Lung (tissue), 11 donors: ENCODE measurements at regions not wholly inside any gene's neighbourhood (a gene's known extent, or its start where the extent isn't known, plus 50 kb on each side); places are given as distances from the start of the nearest gene placed in this dataset.

Source experiments
- ATAC-seq: fragments of 200-7000 bp; cut with Tn5 transposase; one replicate; pipeline ENCODE4 v1.9.1; 2020; ENCODE audit warnings: moderate number of reproducible peaks; ENCODE audit not compliant: insufficient read depth, low FRiP score
- DNase-seq, 3 donors: peaks; one replicate each; pipeline ENCODE4 v3.0.0-alpha.2; 2013 to 2017
- H3K27ac ChIP-seq, 2 donors: one replicate each; pipeline ENCODE4 v1.5.1; 2013; ENCODE audit warnings: mild to moderate bottlenecking in 2 of 2, moderate library complexity in 2 of 2, control low read depth in 1 of 2, inconsistent platforms in 1 of 2, low read depth in 1 of 2, low read length in 1 of 2
- H3K27me3 ChIP-seq, 3 donors: one replicate each; pipeline ENCODE4 v1.5.1; 2013; ENCODE audit warnings: low read length in 2 of 3; ENCODE audit not compliant: control insufficient read depth in 3 of 3, insufficient read depth in 3 of 3
- H3K36me3 ChIP-seq, 4 donors: one replicate each; pipeline ENCODE4 v1.5.1; 2013; ENCODE audit warnings: low read length in 4 of 4, mild to moderate bottlenecking in 1 of 4, moderate library complexity in 1 of 4; ENCODE audit not compliant: control insufficient read depth in 4 of 4, insufficient read depth in 4 of 4
- H3K4me1 ChIP-seq, 5 donors: one replicate each; pipeline ENCODE4 v1.5.1; 2013; ENCODE audit warnings: low read length in 5 of 5, mild to moderate bottlenecking in 2 of 5, moderate library complexity in 1 of 5; ENCODE audit not compliant: control insufficient read depth in 5 of 5, insufficient read depth in 5 of 5
- H3K4me3 ChIP-seq: one replicate; pipeline ENCODE4 v1.5.1; 2013; ENCODE audit warnings: mild to moderate bottlenecking, control low read depth, moderate library complexity
- H3K9ac ChIP-seq, 2 donors: one replicate each; pipeline ENCODE4 v1.5.1; 2013; ENCODE audit warnings: low read length in 2 of 2, control low read depth in 1 of 2; ENCODE audit not compliant: insufficient read depth in 1 of 2
- H3K9me3 ChIP-seq, 4 donors: one replicate each; pipeline ENCODE4 v1.5.1; 2013; ENCODE audit warnings: low read length in 3 of 4, mild to moderate bottlenecking in 1 of 4, moderate library complexity in 1 of 4; ENCODE audit not compliant: control insufficient read depth in 4 of 4, insufficient read depth in 3 of 4
- CTCF ChIP-seq: IDR thresholded peaks from 2 replicates; pipeline ENCODE4 v1.5.1; 2012; ENCODE audit warnings: mild to moderate bottlenecking; ENCODE audit errors: control extremely low read depth, extremely low read depth
- WGBS, 2 donors: extraction: QIAGEN DNeasy Blood & Tissue Kit; methylation state at CpG; one replicate each; pipeline ENCODE4 v1.1.7; 2013; 5-methylcytosine and 5-hydroxymethylcytosine counted together
- donor health status: control.
- donor health status: control.
- donor health status: Bipolar disorder and iron deficiency.
- donor health status: healthy.
- donor health status: DM: yes; HTN: yes; CAD: no.

GRCh38 chr2:433216-433615 is 145.3 kb upstream of the ALKAL2 start:
- ATAC-seq: no peak
- Histone ChIP-seq H3K27me3 (no peaks in the 10 kb centered on the region), H3K4me3 (no peak overlapping the region), H3K27ac (no peak overlapping the region), H3K36me3 (no peaks in the 10 kb centered on the region), H3K9me3 (peaks cover 0 to 2% (median 0%) of the 10 kb centered on the region in 4 donors), H3K9ac (no peak overlapping the region), H3K4me1 (peaks cover 0 to 17% (median 0%) of the 10 kb centered on the region in 5 donors)
- TF ChIP-seq CTCF: no peak
- no peak for DNase-seq
- WGBS, 2 donors: 85 to 91% methylated on average over 4 of the region's 4 CpGs

- H3K9me3 ChIP-seq: no peaks in the 10 kb centered on the region
- 24 to 61% methylated on average over 20 of the region's 20 CpGs for WGBS, 2 donors
- H3K4me1 ChIP-seq: peaks cover 0 to 17% (median 1%) of the 10 kb centered on the region in 5 donors
- H3K27me3 ChIP-seq: no peaks in the 10 kb centered on the region
- no peak for ATAC-seq
- no peak for TF ChIP-seq CTCF
- no peak for DNase-seq
- H3K4me3 ChIP-seq: no peak overlapping the region
- peak overlapping the region in 1 of 2 donors; percentile 33 for H3K27ac ChIP-seq
- no peak overlapping the region for H3K9ac ChIP-seq
- H3K36me3 ChIP-seq: no peaks in the 10 kb centered on the region
These were observed 142.6 kb upstream of the ALKAL2 start for GRCh38 chr2:430291-431040.

- no peak overlapping the region for H3K9ac ChIP-seq
- no peak for ATAC-seq
- 39 to 66% methylated on average over 19 of the region's 19 CpGs for WGBS, 2 donors
These were observed 141.8 kb upstream of the ALKAL2 start for GRCh38 chr2:429575-430254.

More at GRCh38 chr2:429575-430254, 141.8 kb upstream of the ALKAL2 start:
- Histone ChIP-seq H3K4me3 (no peak overlapping the region), H3K4me1 (peaks cover 0 to 17% (median 1%) of the 10 kb centered on the region in 5 donors), H3K9me3 (no peaks in the 10 kb centered on the region), H3K27me3 (no peaks in the 10 kb centered on the region), H3K36me3 (no peaks in the 10 kb centered on the region), H3K27ac (no peak overlapping the region)
- TF ChIP-seq CTCF: no peak
- no peak for DNase-seq
